Stimulated activated CD4-positive, alpha-beta T cell treated with anti-CD3 and anti-CD28 coated beads, Interleukin-4, amount 100 ng/mL, for 1 hour (primary cell): ENCODE measurements at regions not wholly inside any gene's neighbourhood (a gene's known extent, or its start where the extent isn't known, plus 50 kb on each side); places are given as distances from the start of the nearest gene placed in this dataset.

Experiments
- DNase-seq: peaks from one replicate; pipeline ENCODE4 v3.0.0-alpha.2; 2020

GRCh38 chr20:60215816-60216730, 257.9 kb downstream of the CDH26 start:
- no peak for DNase-seq

GRCh38 chr20:60219231-60219630, 261.0 kb downstream of the CDH26 start:
- no peak for DNase-seq

- no peak for DNase-seq
Observed at GRCh38 chr20:60219984-60220562, 261.9 kb downstream of the CDH26 start.

GRCh38 chr20:60220706-60221105, 262.5 kb downstream of the CDH26 start:
- no peak for DNase-seq

- DNase-seq = no peak
Observed at GRCh38 chr20:60221593-60221992, 263.4 kb downstream of the CDH26 start.

- no peak for DNase-seq
Observed at GRCh38 chr20:60222497-60222896, 264.3 kb downstream of the CDH26 start.

- no peak for DNase-seq
Observed at GRCh38 chr20:60223174-60223573, 265.0 kb downstream of the CDH26 start.

- DNase-seq = no peak
Observed at GRCh38 chr20:60224914-60225313, 266.7 kb downstream of the CDH26 start.

GRCh38 chr20:60228255-60228654, 270.0 kb downstream of the CDH26 start:
- DNase-seq = no peak

- no peak for DNase-seq
Observed at GRCh38 chr20:60232380-60232779, 274.2 kb downstream of the CDH26 start.

- DNase-seq = no peak
Observed at GRCh38 chr20:60233018-60233630, 274.9 kb downstream of the CDH26 start.

GRCh38 chr20:60236613-60237012, 278.4 kb downstream of the CDH26 start:
- no peak for DNase-seq

- DNase-seq = no peak
Observed at GRCh38 chr20:60237981-60238380, 279.8 kb downstream of the CDH26 start.

GRCh38 chr20:60238992-60239660, 280.9 kb downstream of the CDH26 start:
- no peak for DNase-seq

GRCh38 chr20:60239956-60240355, 281.7 kb downstream of the CDH26 start:
- no peak for DNase-seq

- no peak for DNase-seq
Observed at GRCh38 chr20:60240415-60240814, 282.2 kb downstream of the CDH26 start.

GRCh38 chr20:60240986-60241385, 282.8 kb downstream of the CDH26 start:
- DNase-seq = no peak

GRCh38 chr20:60242836-60243505, 284.7 kb downstream of the CDH26 start:
- no peak for DNase-seq

GRCh38 chr20:60244373-60245146, 286.3 kb downstream of the CDH26 start:
- no peak for DNase-seq

GRCh38 chr20:60246751-60247150, 288.5 kb downstream of the CDH26 start:
- no peak for DNase-seq

GRCh38 chr20:60249436-60249835, 291.2 kb downstream of the CDH26 start:
- no peak for DNase-seq

- no peak for DNase-seq
Observed at GRCh38 chr20:60250251-60250650, 292.0 kb downstream of the CDH26 start.
